ENCODE measurements at regions not wholly inside any gene's neighbourhood (a gene's known extent, or its start where the extent isn't known, plus 50 kb on each side); places are given as distances from the start of the nearest gene placed in this dataset.
A peak's percentile ranks its signal among the peaks of the same experiment; 100 is the strongest.
"Not testable (repeated sequence)": the region's sequence is repeated elsewhere in the genome, so short reads cannot be mapped to it uniquely, and the experiment has no call there.

- POLR2A ChIA-PET, result no interaction called here
- Mint-ChIP-seq H3K27me3 (no peaks in the 10 kb centered on the region), H3K36me3 (ENCODE audit: low read depth) (peaks cover 58% of the 10 kb centered on the region), H3K4me3 (no peak overlapping the region), H3K4me1 (peaks cover 21% of the 10 kb centered on the region), H3K27ac (no peak overlapping the region), H3K9me3 (no peaks in the 10 kb centered on the region)
- DNase-seq, result no peak
- CTCF ChIA-PET, result interaction anchor here (1.3 kb wide), 1 partner anchor 216 kb away, joined by 3 read pairs; no protein-coding TSS in a partner anchor
Measured at GRCh38 chr6:144478483-144478882, 193.3 kb downstream of the UTRN start.

- CTCF ChIA-PET, result interaction anchor here (0.9 to 3.7 kb wide), 7 partner anchors 11 to 373 kb away, joined by 3 to 20 read pairs (median 4); no protein-coding TSS in a partner anchor
- peaks cover 53% of the 10 kb centered on the region for H3K36me3 Mint-ChIP-seq (ENCODE audit: low read depth)
Measured at GRCh38 chr6:144479991-144480390, 194.9 kb downstream of the UTRN start.

GRCh38 chr6:144480473-144480872, 195.3 kb downstream of the UTRN start:
- no peaks in the 10 kb centered on the region for H3K9me3 Mint-ChIP-seq
- no peak overlapping the region for H3K4me3 Mint-ChIP-seq
- peaks cover 18% of the 10 kb centered on the region for H3K4me1 Mint-ChIP-seq
- H3K36me3 Mint-ChIP-seq (ENCODE audit: low read depth), result peaks cover 53% of the 10 kb centered on the region
- H3K27me3 Mint-ChIP-seq, result no peaks in the 10 kb centered on the region
- ChIA-PET CTCF (interaction anchor here (1.1 to 3.7 kb wide), 8 partner anchors 10 to 540 kb away, joined by 3 to 20 read pairs (median 4); no protein-coding TSS in a partner anchor), POLR2A (interaction anchor here (1.2 kb wide), 1 partner anchor 330 kb away, joined by 5 read pairs; the partner anchor contains the start of gene STX11)
- H3K27ac Mint-ChIP-seq, result no peak overlapping the region
- no peak for DNase-seq

More at GRCh38 chr6:144479991-144480390, 194.9 kb downstream of the UTRN start:
- Mint-ChIP-seq H3K27me3 (no peaks in the 10 kb centered on the region), H3K4me1 (peaks cover 22% of the 10 kb centered on the region), H3K9me3 (no peaks in the 10 kb centered on the region), H3K27ac (no peak overlapping the region), H3K4me3 (no peak overlapping the region)
- DNase-seq, result no peak
- POLR2A ChIA-PET, result no interaction called here

GRCh38 chr6:144481527-144481926, 196.4 kb downstream of the UTRN start:
- no peak overlapping the region for H3K4me3 Mint-ChIP-seq
- H3K4me1 Mint-ChIP-seq, result peaks cover 18% of the 10 kb centered on the region
- ChIA-PET CTCF (interaction anchor here (0.7 to 3.7 kb wide), 24 partner anchors 8 to 542 kb away, joined by 3 to 20 read pairs (median 3); partner anchors contain the start of genes SF3B5 and UTRN), POLR2A (interaction anchor here (1.0 to 1.2 kb wide), 4 partner anchors 13 to 1254 kb away, joined by 3 to 6 read pairs (median 4); partner anchors contain the start of genes EPM2A and STX11)
- H3K36me3 Mint-ChIP-seq (ENCODE audit: low read depth), result peaks cover 52% of the 10 kb centered on the region
- H3K27ac Mint-ChIP-seq, result no peak overlapping the region
- H3K27me3 Mint-ChIP-seq, result no peaks in the 10 kb centered on the region
- H3K9me3 Mint-ChIP-seq, result no peaks in the 10 kb centered on the region
- no peak for DNase-seq

GRCh38 chr6:144482142-144482541, 197.0 kb downstream of the UTRN start:
- CTCF ChIA-PET, result interaction anchor here (0.5 to 3.7 kb wide), 24 partner anchors 8 to 386 kb away, joined by 3 to 20 read pairs (median 4); partner anchors contain the start of genes SF3B5 and UTRN
- no peak overlapping the region for H3K4me3 Mint-ChIP-seq
- H3K4me1 Mint-ChIP-seq, result peaks cover 18% of the 10 kb centered on the region
- peak; percentile 76 for DNase-seq
- POLR2A ChIA-PET, result interaction anchor here (1.0 to 1.5 kb wide), 4 partner anchors 14 to 1253 kb away, joined by 3 to 6 read pairs (median 3); partner anchors contain the start of gene EPM2A
- no peaks in the 10 kb centered on the region for H3K9me3 Mint-ChIP-seq
- H3K36me3 Mint-ChIP-seq (ENCODE audit: low read depth), result peaks cover 46% of the 10 kb centered on the region
- no peaks in the 10 kb centered on the region for H3K27me3 Mint-ChIP-seq
- H3K27ac Mint-ChIP-seq, result no peak overlapping the region

- H3K9me3 Mint-ChIP-seq, result no peaks in the 10 kb centered on the region
- POLR2A ChIA-PET, result no interaction called here
- H3K27ac Mint-ChIP-seq, result no peak overlapping the region
- H3K36me3 Mint-ChIP-seq (ENCODE audit: low read depth), result peaks cover 40% of the 10 kb centered on the region
- no peaks in the 10 kb centered on the region for H3K27me3 Mint-ChIP-seq
- H3K4me3 Mint-ChIP-seq, result no peak overlapping the region
- DNase-seq, result no peak
- H3K4me1 Mint-ChIP-seq, result peaks cover 18% of the 10 kb centered on the region
- CTCF ChIA-PET, result no interaction called here
Measured at GRCh38 chr6:144485531-144485930, 200.4 kb downstream of the UTRN start.

GRCh38 chr6:144488590-144488989, 203.5 kb downstream of the UTRN start:
- peaks cover 2% of the 10 kb centered on the region for H3K4me1 Mint-ChIP-seq
- DNase-seq, result no peak
- no peak overlapping the region for H3K4me3 Mint-ChIP-seq
- POLR2A ChIA-PET, result no interaction called here
- peaks cover 53% of the 10 kb centered on the region for H3K36me3 Mint-ChIP-seq (ENCODE audit: low read depth)
- H3K9me3 Mint-ChIP-seq, result no peaks in the 10 kb centered on the region
- no peak overlapping the region for H3K27ac Mint-ChIP-seq
- H3K27me3 Mint-ChIP-seq, result no peaks in the 10 kb centered on the region
- CTCF ChIA-PET, result no interaction called here

- Mint-ChIP-seq H3K27ac (no peak overlapping the region), H3K27me3 (no peaks in the 10 kb centered on the region), H3K4me1 (peaks cover 5% of the 10 kb centered on the region), H3K4me3 (no peak overlapping the region), H3K36me3 (ENCODE audit: low read depth) (peaks cover 60% of the 10 kb centered on the region), H3K9me3 (no peaks in the 10 kb centered on the region)
- no peak for DNase-seq
- ChIA-PET CTCF (no interaction called here), POLR2A (no interaction called here)
Measured at GRCh38 chr6:144493035-144493910, 208.1 kb downstream of the UTRN start.

- DNase-seq, H3K27ac Mint-ChIP-seq, H3K9me3 Mint-ChIP-seq, H3K27me3 Mint-ChIP-seq, H3K4me3 Mint-ChIP-seq: not testable (repeated sequence)
- POLR2A ChIA-PET, result interaction anchor here (0.9 kb wide), 1 partner anchor 141 kb away, joined by 3 read pairs; no protein-coding TSS in a partner anchor
- peaks cover 71% of the 10 kb centered on the region for H3K36me3 Mint-ChIP-seq (ENCODE audit: low read depth)
- CTCF ChIA-PET, result interaction anchor here (0.6 kb wide), 1 partner anchor 13 kb away, joined by 3 read pairs; no protein-coding TSS in a partner anchor
- peaks cover 10% of the 10 kb centered on the region for H3K4me1 Mint-ChIP-seq
Measured at GRCh38 chr6:144495076-144495475, 209.9 kb downstream of the UTRN start.

- ChIA-PET CTCF (no interaction called here), POLR2A (no interaction called here)
- Mint-ChIP-seq H3K27ac (no peak overlapping the region), H3K4me1 (peaks cover 17% of the 10 kb centered on the region), H3K9me3 (peaks cover under 1% of the 10 kb centered on the region), H3K4me3 (no peak overlapping the region), H3K36me3 (ENCODE audit: low read depth) (peaks cover 64% of the 10 kb centered on the region), H3K27me3 (no peaks in the 10 kb centered on the region)
- DNase-seq, result no peak
Measured at GRCh38 chr6:144497650-144498049, 212.5 kb downstream of the UTRN start.

GRCh38 chr6:144500892-144501291, 215.8 kb downstream of the UTRN start:
- POLR2A ChIA-PET, result no interaction called here
- peaks cover 25% of the 10 kb centered on the region for H3K9me3 Mint-ChIP-seq
- H3K4me1 Mint-ChIP-seq, result peaks cover 17% of the 10 kb centered on the region
- no peaks in the 10 kb centered on the region for H3K27me3 Mint-ChIP-seq
- no peak for DNase-seq
- H3K27ac Mint-ChIP-seq, result peak overlapping the region; percentile 13
- CTCF ChIA-PET, result no interaction called here
- no peak overlapping the region for H3K4me3 Mint-ChIP-seq
- peaks cover 77% of the 10 kb centered on the region for H3K36me3 Mint-ChIP-seq (ENCODE audit: low read depth)

GRCh38 chr6:144505214-144505613, 220.1 kb downstream of the UTRN start:
- DNase-seq, H3K4me3 Mint-ChIP-seq, H3K4me1 Mint-ChIP-seq, POLR2A ChIA-PET, H3K27me3 Mint-ChIP-seq, H3K27ac Mint-ChIP-seq, CTCF ChIA-PET: not testable (repeated sequence)
- Mint-ChIP-seq H3K36me3 (ENCODE audit: low read depth) (peaks cover 74% of the 10 kb centered on the region), H3K9me3 (peaks cover 33% of the 10 kb centered on the region)

GRCh38 chr6:144506051-144506450, 220.9 kb downstream of the UTRN start:
- CTCF ChIA-PET, H3K4me1 Mint-ChIP-seq, H3K4me3 Mint-ChIP-seq, DNase-seq, H3K27me3 Mint-ChIP-seq, H3K27ac Mint-ChIP-seq, POLR2A ChIA-PET: not testable (repeated sequence)
- peaks cover 33% of the 10 kb centered on the region for H3K9me3 Mint-ChIP-seq
- H3K36me3 Mint-ChIP-seq (ENCODE audit: low read depth), result peaks cover 69% of the 10 kb centered on the region

Measured in activated CD4-positive, alpha-beta memory T cell treated with anti-CD3 and anti-CD28 coated beads, Interleukin-2, amount 10 ng/mL, durations not matched to agents 7 days and 5 days (primary cell).